Cardiac muscle cell (in vitro differentiated cells and primary cell): ENCODE measurements at regions not wholly inside any gene's neighbourhood (a gene's known extent, or its start where the extent isn't known, plus 50 kb on each side); places are given as distances from the start of the nearest gene placed in this dataset.
"Not testable (repeated sequence)": the region's sequence is repeated elsewhere in the genome, so short reads cannot be mapped to it uniquely, and the experiment has no call there.

Experiments
- DNase-seq, 2 donors: peaks; one replicate each; pipeline versions ENCODE4 v3.0.0 to v3.0.0-alpha.2; 2010 to 2017; ENCODE audit warnings: low read depth in 1 of 2, low spot score in 1 of 2
- H3K27ac ChIP-seq: fragments of 200-600 bp; sonication (generic); 2 replicates; pipeline ENCODE4 v1.5.1; 2016
- H3K27me3 ChIP-seq: fragments of 200-600 bp; sonication (generic); 2 replicates; pipeline ENCODE4 v1.6.0; 2016; ENCODE audit warnings: control low read depth
- H3K36me3 ChIP-seq: fragments of 200-600 bp; sonication (generic); 2 replicates; pipeline ENCODE4 v1.5.1; 2016; ENCODE audit warnings: control low read depth
- H3K4me1 ChIP-seq: fragments of 200-600 bp; sonication (generic); 2 replicates; pipeline ENCODE4 v1.8.1; 2017; ENCODE audit warnings: low read depth, mild to moderate bottlenecking, mixed run types
- H3K4me3 ChIP-seq: fragments of 200-600 bp; sonication (generic); 2 replicates; pipeline ENCODE4 v1.5.1; 2016; ENCODE audit warnings: mild to moderate bottlenecking
- H3K9me3 ChIP-seq: fragments of 200-600 bp; sonication (generic); 2 replicates; pipeline ENCODE4 v1.5.1; 2017; ENCODE audit warnings: low read depth, mild to moderate bottlenecking, control low read depth
- CTCF ChIP-seq: IDR thresholded peaks from 2 replicates; pipeline ENCODE4 v1.5.1; 2012; ENCODE audit warnings: low read depth, mild to moderate bottlenecking, low read length

- Histone ChIP-seq H3K4me3 (no peak overlapping the region), H3K4me1 (no peaks in the 10 kb centered on the region), H3K9me3 (no peaks in the 10 kb centered on the region), H3K36me3 (no peaks in the 10 kb centered on the region), H3K27ac (no peak overlapping the region), H3K27me3 (no peaks in the 10 kb centered on the region)
- no peak for DNase-seq
- no peak for TF ChIP-seq CTCF
These were observed 452.9 kb upstream of the CHAC2 start for GRCh38 chr2:53314718-53315117.

GRCh38 chr2:53313644-53314043 lies 454.0 kb upstream of the CHAC2 start:
- H3K4me3 ChIP-seq, H3K27ac ChIP-seq, H3K9me3 ChIP-seq, H3K4me1 ChIP-seq, H3K36me3 ChIP-seq, DNase-seq, H3K27me3 ChIP-seq: not testable (repeated sequence)

GRCh38 chr2:53312721-53313120 lies 454.9 kb upstream of the CHAC2 start:
- TF ChIP-seq CTCF, result no peak
- no peaks in the 10 kb centered on the region for H3K36me3 ChIP-seq
- H3K27me3 ChIP-seq, result no peaks in the 10 kb centered on the region
- no peaks in the 10 kb centered on the region for H3K4me1 ChIP-seq
- no peak overlapping the region for H3K4me3 ChIP-seq
- DNase-seq, result no peak
- H3K27ac ChIP-seq, result no peak overlapping the region
- H3K9me3 ChIP-seq, result no peaks in the 10 kb centered on the region

GRCh38 chr2:53312181-53312580 lies 455.4 kb upstream of the CHAC2 start:
- Histone ChIP-seq H3K4me3 (no peak overlapping the region), H3K36me3 (no peaks in the 10 kb centered on the region), H3K27ac (no peak overlapping the region), H3K27me3 (no peaks in the 10 kb centered on the region), H3K9me3 (no peaks in the 10 kb centered on the region), H3K4me1 (no peaks in the 10 kb centered on the region)
- no peak for DNase-seq
- no peak for TF ChIP-seq CTCF

GRCh38 chr2:53303012-53303578 lies 464.5 kb upstream of the CHAC2 start:
- Histone ChIP-seq H3K9me3 (no peaks in the 10 kb centered on the region), H3K27ac (no peak overlapping the region), H3K4me3 (no peak overlapping the region), H3K36me3 (no peaks in the 10 kb centered on the region), H3K27me3 (no peaks in the 10 kb centered on the region), H3K4me1 (no peaks in the 10 kb centered on the region)
- no peak for DNase-seq
- TF ChIP-seq CTCF, result no peak

GRCh38 chr2:53302455-53302854 lies 465.1 kb upstream of the CHAC2 start:
- DNase-seq, result no peak
- H3K4me1 ChIP-seq, result no peaks in the 10 kb centered on the region
- TF ChIP-seq CTCF, result no peak
- H3K27ac ChIP-seq, result no peak overlapping the region
- no peaks in the 10 kb centered on the region for H3K9me3 ChIP-seq
- no peaks in the 10 kb centered on the region for H3K27me3 ChIP-seq
- H3K4me3 ChIP-seq, result no peak overlapping the region
- no peaks in the 10 kb centered on the region for H3K36me3 ChIP-seq
